ENCODE measurements at regions not wholly inside any gene's neighbourhood (a gene's known extent, or its start where the extent isn't known, plus 50 kb on each side); places are given as distances from the start of the nearest gene placed in this dataset.

GRCh38 chr12:66859751-66860440 is 181.0 kb upstream of the GRIP1 start:
- Mint-ChIP-seq H3K9me3 (no peaks in the 10 kb centered on the region), H3K4me1 (ENCODE audit: low read depth) (peaks cover 23% of the 10 kb centered on the region), H3K36me3 (ENCODE audit: low read depth) (no peaks in the 10 kb centered on the region), H3K27ac (no peak overlapping the region), H3K4me3 (no peak overlapping the region), H3K27me3 (no peaks in the 10 kb centered on the region)
- CTCF ChIA-PET: no interaction called here
- DNase-seq (no peak), ATAC-seq (ENCODE audit: poor library complexity) (no peak)
- H3K36me3 ChIP-seq (ENCODE audit: insufficient read depth, low read length): no peaks in the 10 kb centered on the region
- no peaks in the 10 kb centered on the region for H3K4me1 ChIP-seq (ENCODE audit: insufficient read depth, low read length)
- TF ChIP-seq, protein P1, sequence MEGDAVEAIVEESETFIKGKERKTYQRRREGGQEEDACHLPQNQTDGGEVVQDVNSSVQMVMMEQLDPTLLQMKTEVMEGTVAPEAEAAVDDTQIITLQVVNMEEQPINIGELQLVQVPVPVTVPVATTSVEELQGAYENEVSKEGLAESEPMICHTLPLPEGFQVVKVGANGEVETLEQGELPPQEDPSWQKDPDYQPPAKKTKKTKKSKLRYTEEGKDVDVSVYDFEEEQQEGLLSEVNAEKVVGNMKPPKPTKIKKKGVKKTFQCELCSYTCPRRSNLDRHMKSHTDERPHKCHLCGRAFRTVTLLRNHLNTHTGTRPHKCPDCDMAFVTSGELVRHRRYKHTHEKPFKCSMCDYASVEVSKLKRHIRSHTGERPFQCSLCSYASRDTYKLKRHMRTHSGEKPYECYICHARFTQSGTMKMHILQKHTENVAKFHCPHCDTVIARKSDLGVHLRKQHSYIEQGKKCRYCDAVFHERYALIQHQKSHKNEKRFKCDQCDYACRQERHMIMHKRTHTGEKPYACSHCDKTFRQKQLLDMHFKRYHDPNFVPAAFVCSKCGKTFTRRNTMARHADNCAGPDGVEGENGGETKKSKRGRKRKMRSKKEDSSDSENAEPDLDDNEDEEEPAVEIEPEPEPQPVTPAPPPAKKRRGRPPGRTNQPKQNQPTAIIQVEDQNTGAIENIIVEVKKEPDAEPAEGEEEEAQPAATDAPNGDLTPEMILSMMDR (IDR thresholded peaks at IDR 0.05): no peak
- no peaks in the 10 kb centered on the region for H3K27me3 ChIP-seq (ENCODE audit: control insufficient read depth in 1 of 2, insufficient read depth in 2 of 2, low read length in 2 of 2)
- POLR2A ChIA-PET: no interaction called here
- H3K27ac ChIP-seq (ENCODE audit: low read depth in 1 of 2, low read length in 2 of 2): no peak overlapping the region
- no peaks in the 10 kb centered on the region for H3K9me3 ChIP-seq (ENCODE audit: control insufficient read depth in 1 of 2, insufficient read depth in 1 of 2, low read length in 2 of 2)
- H3K4me3 ChIP-seq (ENCODE audit: low read length): no peak overlapping the region
- intact Hi-C loops (cut with DNase I, micrococcal nuclease): loop anchor here (2.0 to 5.0 kb wide), 3 partner anchors 153 to 1968 kb away; no protein-coding TSS in a partner anchor

GRCh38 chr12:66860752-66861750 is 182.2 kb upstream of the GRIP1 start:
- intact Hi-C loops (cut with DNase I, micrococcal nuclease): loop anchor here (1.0 to 5.0 kb wide), 4 partner anchors 154 to 1969 kb away; no protein-coding TSS in a partner anchor
- Mint-ChIP-seq H3K4me3 (no peak overlapping the region), H3K4me1 (ENCODE audit: low read depth) (peaks cover 23% of the 10 kb centered on the region), H3K36me3 (ENCODE audit: low read depth) (no peaks in the 10 kb centered on the region), H3K27ac (no peak overlapping the region), H3K27me3 (no peaks in the 10 kb centered on the region), H3K9me3 (no peaks in the 10 kb centered on the region)
- no peak overlapping the region for H3K27ac ChIP-seq (ENCODE audit: low read depth in 1 of 2, low read length in 2 of 2)
- ATAC-seq (ENCODE audit: poor library complexity) (peak; percentile 62), DNase-seq (peak; percentile 39 to 78 (median 58))
- POLR2A ChIA-PET: no interaction called here
- TF ChIP-seq, protein P1 (IDR thresholded peaks at IDR 0.05): peak; percentile 95
- H3K4me3 ChIP-seq (ENCODE audit: low read length): no peak overlapping the region
- H3K36me3 ChIP-seq (ENCODE audit: insufficient read depth, low read length): no peaks in the 10 kb centered on the region
- no peaks in the 10 kb centered on the region for H3K9me3 ChIP-seq (ENCODE audit: control insufficient read depth in 1 of 2, insufficient read depth in 1 of 2, low read length in 2 of 2)
- no peaks in the 10 kb centered on the region for H3K4me1 ChIP-seq (ENCODE audit: insufficient read depth, low read length)
- H3K27me3 ChIP-seq (ENCODE audit: control insufficient read depth in 1 of 2, insufficient read depth in 2 of 2, low read length in 2 of 2): peaks cover 0 to 1% of the 10 kb centered on the region in 2 experiments
- CTCF ChIA-PET: interaction anchor here (0.9 to 1.1 kb wide), 6 partner anchors 9 to 495 kb away, joined by 3 to 5 read pairs (median 3); no protein-coding TSS in a partner anchor

DNA sequence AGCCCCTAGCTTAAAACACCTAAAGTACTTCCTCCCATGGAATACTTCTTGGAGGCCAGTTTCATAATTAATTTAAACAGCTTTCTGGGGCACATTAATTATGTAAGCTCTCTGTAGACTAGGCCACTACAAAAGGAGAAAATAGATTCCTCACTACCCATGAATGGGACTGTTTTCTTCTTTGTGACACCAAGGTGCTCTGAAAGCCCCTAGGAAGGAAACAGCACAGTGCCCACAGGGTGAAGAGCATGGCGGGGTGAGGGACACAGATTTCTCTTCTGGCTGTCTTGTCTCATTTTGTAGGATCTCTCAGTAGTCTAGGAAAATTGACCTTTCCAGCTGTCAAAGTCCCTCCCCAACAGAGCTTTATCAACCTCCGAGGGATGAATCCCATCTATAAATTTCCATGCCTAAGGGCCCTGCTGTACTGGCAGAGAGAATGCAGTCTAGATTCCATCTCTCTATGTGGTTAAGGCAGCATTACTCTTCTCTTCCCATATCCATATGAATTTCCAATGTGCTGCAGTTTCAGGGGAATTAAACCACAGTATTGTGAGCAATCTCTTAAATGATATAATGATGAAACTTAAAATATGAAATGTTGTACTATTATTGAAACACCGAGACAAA is 183.6 kb upstream of the GRIP1 start:
- Mint-ChIP-seq H3K9me3 (no peaks in the 10 kb centered on the region), H3K4me3 (no peak overlapping the region), H3K36me3 (ENCODE audit: low read depth) (no peaks in the 10 kb centered on the region), H3K27me3 (no peaks in the 10 kb centered on the region), H3K27ac (no peak overlapping the region), H3K4me1 (ENCODE audit: low read depth) (peaks cover 20% of the 10 kb centered on the region)
- ATAC-seq (ENCODE audit: poor library complexity) (no peak), DNase-seq (no peak)
- ChIA-PET CTCF (no interaction called here), POLR2A (no interaction called here)
- no peaks in the 10 kb centered on the region for H3K4me1 ChIP-seq (ENCODE audit: insufficient read depth, low read length)
- intact Hi-C loops (cut with DNase I, micrococcal nuclease): loop anchor here (5.0 kb wide), 2 partner anchors 155 to 1970 kb away; no protein-coding TSS in a partner anchor
- peaks cover 3 to 4% of the 10 kb centered on the region in 2 experiments for H3K27me3 ChIP-seq (ENCODE audit: control insufficient read depth in 1 of 2, insufficient read depth in 2 of 2, low read length in 2 of 2)
- H3K9me3 ChIP-seq (ENCODE audit: control insufficient read depth in 1 of 2, insufficient read depth in 1 of 2, low read length in 2 of 2): no peaks in the 10 kb centered on the region
- TF ChIP-seq, protein P1 (IDR thresholded peaks at IDR 0.05): no peak
- no peak overlapping the region for H3K27ac ChIP-seq (ENCODE audit: low read depth in 1 of 2, low read length in 2 of 2)
- H3K36me3 ChIP-seq (ENCODE audit: insufficient read depth, low read length): no peaks in the 10 kb centered on the region
- H3K4me3 ChIP-seq (ENCODE audit: low read length): no peak overlapping the region
